H9 (cell line): ENCODE measurements at regions not wholly inside any gene's neighbourhood (a gene's known extent, or its start where the extent isn't known, plus 50 kb on each side); places are given as distances from the start of the nearest gene placed in this dataset.

Experiments
- DNase-seq: peaks from one replicate; pipeline ENCODE4 v3.0.0-alpha.2; 2017
- H2AFZ ChIP-seq: one replicate; pipeline ENCODE4 v1.6.1; 2013; ENCODE audit warnings: mild to moderate bottlenecking, low read length, control low read depth, moderate library complexity
- H2AK5ac ChIP-seq: 2 replicates; pipeline ENCODE4 v1.6.1; 2013; ENCODE audit warnings: low read length, control low read depth, mixed read lengths; ENCODE audit not compliant: insufficient read length
- H2BK120ac ChIP-seq: one replicate; pipeline ENCODE4 v1.6.1; 2013; ENCODE audit warnings: low read depth, mild to moderate bottlenecking, low read length, control low read depth, inconsistent platforms; ENCODE audit not compliant: poor library complexity, severe bottlenecking
- H2BK12ac ChIP-seq: 2 replicates; pipeline ENCODE4 v1.6.1; 2013; ENCODE audit warnings: low read length, control low read depth, mixed read lengths, low read depth; ENCODE audit not compliant: insufficient read length
- H2BK15ac ChIP-seq: 2 replicates; pipeline ENCODE4 v1.6.1; 2013; ENCODE audit warnings: low read depth, low read length, control low read depth
- H2BK20ac ChIP-seq: one replicate; pipeline ENCODE4 v1.6.1; 2013; ENCODE audit warnings: low read depth, mild to moderate bottlenecking, low read length, control low read depth, inconsistent platforms; ENCODE audit not compliant: poor library complexity, severe bottlenecking
- H2BK5ac ChIP-seq: 2 replicates; pipeline ENCODE4 v1.6.1; 2013; ENCODE audit warnings: low read length, control low read depth, mixed read lengths; ENCODE audit not compliant: insufficient read length
- H3K14ac ChIP-seq: 2 replicates; pipeline ENCODE4 v1.6.1; 2013; ENCODE audit warnings: low read length, control low read depth; ENCODE audit not compliant: insufficient read depth
- H3K18ac ChIP-seq: 2 replicates; pipeline ENCODE4 v1.6.1; 2013; ENCODE audit warnings: low read depth, mild to moderate bottlenecking, mixed read lengths, low read length, control low read depth; ENCODE audit not compliant: insufficient read length
- H3K23ac ChIP-seq: 2 replicates; pipeline ENCODE4 v1.6.1; 2013; ENCODE audit warnings: low read length, control low read depth, mixed read lengths, low read depth; ENCODE audit not compliant: insufficient read length
- H3K23me2 ChIP-seq: 2 replicates; pipeline ENCODE4 v1.6.1; 2013; ENCODE audit warnings: low read depth, mild to moderate bottlenecking, mixed read lengths, low read length, control low read depth; ENCODE audit not compliant: insufficient read length, poor library complexity, severe bottlenecking
- H3K27ac ChIP-seq: 2 replicates; pipeline ENCODE4 v1.5.1; 2013; ENCODE audit warnings: low read length, control low read depth, mixed read lengths, low read depth; ENCODE audit not compliant: insufficient read length
- H3K27me3 ChIP-seq: 2 replicates; pipeline ENCODE4 v1.6.1; 2013; ENCODE audit warnings: low read length, control low read depth, inconsistent platforms; ENCODE audit not compliant: insufficient read depth
- H3K4ac ChIP-seq: 2 replicates; pipeline ENCODE4 v1.6.1; 2013; ENCODE audit warnings: low read depth, mild to moderate bottlenecking, control low read depth, inconsistent platforms, low read length, moderate library complexity
- H3K4me1 ChIP-seq: 2 replicates; pipeline ENCODE4 v1.6.1; 2013; ENCODE audit warnings: low read length, control low read depth, inconsistent platforms; ENCODE audit not compliant: insufficient read depth
- H3K4me2 ChIP-seq: 2 replicates; pipeline ENCODE4 v1.6.1; 2013; ENCODE audit warnings: low read length, control low read depth, mixed read lengths; ENCODE audit not compliant: insufficient read length, insufficient read depth
- H3K56ac ChIP-seq: 2 replicates; pipeline ENCODE4 v1.6.1; 2013; ENCODE audit warnings: low read depth, mild to moderate bottlenecking, mixed read lengths, low read length, control low read depth; ENCODE audit not compliant: insufficient read length
- H3K79me1 ChIP-seq: 2 replicates; pipeline ENCODE4 v1.6.1; 2013; ENCODE audit warnings: low read depth, mild to moderate bottlenecking, moderate library complexity, low read length, control low read depth, inconsistent platforms; ENCODE audit not compliant: insufficient read depth, poor library complexity, severe bottlenecking
- H3K79me2 ChIP-seq: 2 replicates; pipeline ENCODE4 v1.6.1; 2013; ENCODE audit warnings: low read length, control low read depth, inconsistent platforms; ENCODE audit not compliant: insufficient read depth
- H3K9ac ChIP-seq: 2 replicates; pipeline ENCODE4 v1.6.1; 2013; ENCODE audit warnings: low read length, control low read depth, mixed read lengths; ENCODE audit not compliant: insufficient read length; ENCODE audit errors: extremely low read depth
- H3K9me3 ChIP-seq: one replicate; pipeline ENCODE4 v1.6.1; 2013; ENCODE audit warnings: low read depth, low read length, inconsistent platforms; ENCODE audit not compliant: control insufficient read depth
- H3T11ph ChIP-seq: one replicate; pipeline ENCODE4 v1.6.1; 2013; ENCODE audit warnings: mild to moderate bottlenecking, low read length, control low read depth, inconsistent platforms
- H4K20me1 ChIP-seq: one replicate; pipeline ENCODE4 v1.6.1; 2013; ENCODE audit not compliant: control insufficient read depth, insufficient read length, insufficient read depth
- H4K5ac ChIP-seq: 2 replicates; pipeline ENCODE4 v1.6.1; 2013; ENCODE audit warnings: low read depth, mild to moderate bottlenecking, mixed read lengths, low read length, control low read depth; ENCODE audit not compliant: insufficient read length
- H4K8ac ChIP-seq: replicated peaks from 2 replicates; pipeline ENCODE4 v1.6.1; 2013; ENCODE audit warnings: low read length, control low read depth, mixed read lengths, low read depth; ENCODE audit not compliant: insufficient read length
- H4K91ac ChIP-seq: 2 replicates; pipeline ENCODE4 v1.6.1; 2013; ENCODE audit warnings: low read depth, mild to moderate bottlenecking, moderate library complexity, mixed read lengths, low read length, control low read depth; ENCODE audit not compliant: insufficient read length
- H3K27ac Mint-ChIP-seq, 3 experiments: 2 replicates in 2 of 3; 3 replicates in 1 of 3; pipeline ENCODE4 v1.8.0; 2020 to 2021; ENCODE audit warnings: mixed read lengths in 3 of 3, mild to moderate bottlenecking in 1 of 3, moderate library complexity in 1 of 3
- H3K27me3 Mint-ChIP-seq: 2 replicates; pipeline ENCODE4 v1.8.0; 2021; ENCODE audit warnings: low read depth, mild to moderate bottlenecking, moderate library complexity, mixed read lengths
- H3K36me3 Mint-ChIP-seq, 3 experiments: 2 replicates in 2 of 3; 3 replicates in 1 of 3; pipeline ENCODE4 v1.8.0; 2020 to 2021; ENCODE audit warnings: low read depth in 3 of 3, mixed read lengths in 3 of 3; ENCODE audit not compliant: insufficient read depth in 1 of 3
- H3K4me1 Mint-ChIP-seq, 2 experiments: 2 replicates each; pipeline ENCODE4 v1.8.0; 2020; ENCODE audit warnings: mixed read lengths in 2 of 2
- H3K4me3 Mint-ChIP-seq, 2 experiments: 2 replicates in 1 of 2; 3 replicates in 1 of 2; pipeline ENCODE4 v1.8.0; 2020 to 2021; ENCODE audit warnings: mild to moderate bottlenecking in 2 of 2, mixed read lengths in 2 of 2, moderate library complexity in 1 of 2
- H3K9me3 Mint-ChIP-seq, 2 experiments: 2 replicates in 1 of 2; 3 replicates in 1 of 2; pipeline ENCODE4 v1.8.0; 2020; ENCODE audit warnings: mild to moderate bottlenecking in 2 of 2, mixed read lengths in 2 of 2, moderate library complexity in 1 of 2
- CTCF ChIP-seq: fragments of 200-600 bp; sonication (generic); conservative IDR thresholded peaks from 3 replicates; pipeline ENCODE4 v1.8.0; 2021; ENCODE audit warnings: antibody characterized with exemption, mild to moderate bottlenecking
- WGBS: extraction: QIAGEN DNeasy Blood & Tissue Kit; methylation state at CpG from one replicate; pipeline ENCODE4 v1.1.7; 2013; ENCODE audit warnings: missing lambda C conversion rate, low lambda C conversion rate, mixed read lengths; ENCODE audit not compliant: insufficient read length; ENCODE audit errors: extremely low coverage; 5-methylcytosine and 5-hydroxymethylcytosine counted together

- H3K23me2 ChIP-seq, result no peaks in the 10 kb centered on the region
- Mint-ChIP-seq H3K9me3 (no peaks in the 10 kb centered on the region), H3K4me3 (no peak overlapping the region), H3K27me3 (no peaks in the 10 kb centered on the region; the same call in 1 of the 2 replicates), H3K4me1 (peaks cover 10 to 12% of the 10 kb centered on the region in 2 experiments), H3K27ac (no peak overlapping the region), H3K36me3 (no peaks in the 10 kb centered on the region)
- H4K8ac ChIP-seq, result no peak overlapping the region
- no peak overlapping the region for H2BK12ac ChIP-seq
- no peaks in the 10 kb centered on the region for H4K20me1 ChIP-seq
- no peak overlapping the region for H3K4me2 ChIP-seq
- H4K5ac ChIP-seq, result no peak overlapping the region
- no peak overlapping the region for H2BK20ac ChIP-seq
- no peaks in the 10 kb centered on the region for H3K9me3 ChIP-seq
- H3K56ac ChIP-seq, result no peak overlapping the region
- no peaks in the 10 kb centered on the region for H3K79me1 ChIP-seq
- no peak overlapping the region for H3K9ac ChIP-seq
- H2AFZ ChIP-seq, result no peak overlapping the region
- H2BK5ac ChIP-seq, result no peak overlapping the region
- H3K23ac ChIP-seq, result no peak overlapping the region
- H4K91ac ChIP-seq, result no peak overlapping the region
- H2BK15ac ChIP-seq, result no peak overlapping the region
- no peak overlapping the region for H2BK120ac ChIP-seq
- no peak overlapping the region for H3K18ac ChIP-seq
- H3K27me3 ChIP-seq, result no peaks in the 10 kb centered on the region
- H3K27ac ChIP-seq, result no peak overlapping the region
- no peak for DNase-seq
- TF ChIP-seq CTCF, result no peak
- no CpG with 5 or more reads among the region's 6 CpGs for WGBS
- H3T11ph ChIP-seq, result no peak overlapping the region
- H3K79me2 ChIP-seq, result no peaks in the 10 kb centered on the region
- H3K14ac ChIP-seq, result no peak overlapping the region
- no peak overlapping the region for H2AK5ac ChIP-seq
- no peak overlapping the region for H3K4ac ChIP-seq
- H3K4me1 ChIP-seq, result no peaks in the 10 kb centered on the region
These were observed 702.8 kb downstream of the VRK1 start for GRCh38 chr14:97499790-97500481.
